H9 (cell line): ENCODE measurements at regions not wholly inside any gene's neighbourhood (a gene's known extent, or its start where the extent isn't known, plus 50 kb on each side); places are given as distances from the start of the nearest gene placed in this dataset.

ENCODE experiments used
- DNase-seq: peaks from one replicate; pipeline ENCODE4 v3.0.0-alpha.2; 2017
- H2AFZ ChIP-seq: one replicate; pipeline ENCODE4 v1.6.1; 2013; ENCODE audit warnings: mild to moderate bottlenecking, low read length, control low read depth, moderate library complexity
- H2AK5ac ChIP-seq: 2 replicates; pipeline ENCODE4 v1.6.1; 2013; ENCODE audit warnings: low read length, control low read depth, mixed read lengths; ENCODE audit not compliant: insufficient read length
- H2BK120ac ChIP-seq: one replicate; pipeline ENCODE4 v1.6.1; 2013; ENCODE audit warnings: low read depth, mild to moderate bottlenecking, low read length, control low read depth, inconsistent platforms; ENCODE audit not compliant: poor library complexity, severe bottlenecking
- H2BK12ac ChIP-seq: 2 replicates; pipeline ENCODE4 v1.6.1; 2013; ENCODE audit warnings: low read length, control low read depth, mixed read lengths, low read depth; ENCODE audit not compliant: insufficient read length
- H2BK15ac ChIP-seq: 2 replicates; pipeline ENCODE4 v1.6.1; 2013; ENCODE audit warnings: low read depth, low read length, control low read depth
- H2BK20ac ChIP-seq: one replicate; pipeline ENCODE4 v1.6.1; 2013; ENCODE audit warnings: low read depth, mild to moderate bottlenecking, low read length, control low read depth, inconsistent platforms; ENCODE audit not compliant: poor library complexity, severe bottlenecking
- H2BK5ac ChIP-seq: 2 replicates; pipeline ENCODE4 v1.6.1; 2013; ENCODE audit warnings: low read length, control low read depth, mixed read lengths; ENCODE audit not compliant: insufficient read length
- H3K14ac ChIP-seq: 2 replicates; pipeline ENCODE4 v1.6.1; 2013; ENCODE audit warnings: low read length, control low read depth; ENCODE audit not compliant: insufficient read depth
- H3K18ac ChIP-seq: 2 replicates; pipeline ENCODE4 v1.6.1; 2013; ENCODE audit warnings: low read depth, mild to moderate bottlenecking, mixed read lengths, low read length, control low read depth; ENCODE audit not compliant: insufficient read length
- H3K23ac ChIP-seq: 2 replicates; pipeline ENCODE4 v1.6.1; 2013; ENCODE audit warnings: low read length, control low read depth, mixed read lengths, low read depth; ENCODE audit not compliant: insufficient read length
- H3K23me2 ChIP-seq: 2 replicates; pipeline ENCODE4 v1.6.1; 2013; ENCODE audit warnings: low read depth, mild to moderate bottlenecking, mixed read lengths, low read length, control low read depth; ENCODE audit not compliant: insufficient read length, poor library complexity, severe bottlenecking
- H3K27ac ChIP-seq: 2 replicates; pipeline ENCODE4 v1.5.1; 2013; ENCODE audit warnings: low read length, control low read depth, mixed read lengths, low read depth; ENCODE audit not compliant: insufficient read length
- H3K27me3 ChIP-seq: 2 replicates; pipeline ENCODE4 v1.6.1; 2013; ENCODE audit warnings: low read length, control low read depth, inconsistent platforms; ENCODE audit not compliant: insufficient read depth
- H3K4ac ChIP-seq: 2 replicates; pipeline ENCODE4 v1.6.1; 2013; ENCODE audit warnings: low read depth, mild to moderate bottlenecking, control low read depth, inconsistent platforms, low read length, moderate library complexity
- H3K4me1 ChIP-seq: 2 replicates; pipeline ENCODE4 v1.6.1; 2013; ENCODE audit warnings: low read length, control low read depth, inconsistent platforms; ENCODE audit not compliant: insufficient read depth
- H3K4me2 ChIP-seq: 2 replicates; pipeline ENCODE4 v1.6.1; 2013; ENCODE audit warnings: low read length, control low read depth, mixed read lengths; ENCODE audit not compliant: insufficient read length, insufficient read depth
- H3K56ac ChIP-seq: 2 replicates; pipeline ENCODE4 v1.6.1; 2013; ENCODE audit warnings: low read depth, mild to moderate bottlenecking, mixed read lengths, low read length, control low read depth; ENCODE audit not compliant: insufficient read length
- H3K79me1 ChIP-seq: 2 replicates; pipeline ENCODE4 v1.6.1; 2013; ENCODE audit warnings: low read depth, mild to moderate bottlenecking, moderate library complexity, low read length, control low read depth, inconsistent platforms; ENCODE audit not compliant: insufficient read depth, poor library complexity, severe bottlenecking
- H3K79me2 ChIP-seq: 2 replicates; pipeline ENCODE4 v1.6.1; 2013; ENCODE audit warnings: low read length, control low read depth, inconsistent platforms; ENCODE audit not compliant: insufficient read depth
- H3K9ac ChIP-seq: 2 replicates; pipeline ENCODE4 v1.6.1; 2013; ENCODE audit warnings: low read length, control low read depth, mixed read lengths; ENCODE audit not compliant: insufficient read length; ENCODE audit errors: extremely low read depth
- H3K9me3 ChIP-seq: one replicate; pipeline ENCODE4 v1.6.1; 2013; ENCODE audit warnings: low read depth, low read length, inconsistent platforms; ENCODE audit not compliant: control insufficient read depth
- H3T11ph ChIP-seq: one replicate; pipeline ENCODE4 v1.6.1; 2013; ENCODE audit warnings: mild to moderate bottlenecking, low read length, control low read depth, inconsistent platforms
- H4K20me1 ChIP-seq: one replicate; pipeline ENCODE4 v1.6.1; 2013; ENCODE audit not compliant: control insufficient read depth, insufficient read length, insufficient read depth
- H4K5ac ChIP-seq: 2 replicates; pipeline ENCODE4 v1.6.1; 2013; ENCODE audit warnings: low read depth, mild to moderate bottlenecking, mixed read lengths, low read length, control low read depth; ENCODE audit not compliant: insufficient read length
- H4K8ac ChIP-seq: replicated peaks from 2 replicates; pipeline ENCODE4 v1.6.1; 2013; ENCODE audit warnings: low read length, control low read depth, mixed read lengths, low read depth; ENCODE audit not compliant: insufficient read length
- H4K91ac ChIP-seq: 2 replicates; pipeline ENCODE4 v1.6.1; 2013; ENCODE audit warnings: low read depth, mild to moderate bottlenecking, moderate library complexity, mixed read lengths, low read length, control low read depth; ENCODE audit not compliant: insufficient read length
- H3K27ac Mint-ChIP-seq, 3 experiments: 2 replicates in 2 of 3; 3 replicates in 1 of 3; pipeline ENCODE4 v1.8.0; 2020 to 2021; ENCODE audit warnings: mixed read lengths in 3 of 3, mild to moderate bottlenecking in 1 of 3, moderate library complexity in 1 of 3
- H3K27me3 Mint-ChIP-seq: 2 replicates; pipeline ENCODE4 v1.8.0; 2021; ENCODE audit warnings: low read depth, mild to moderate bottlenecking, moderate library complexity, mixed read lengths
- H3K36me3 Mint-ChIP-seq, 3 experiments: 2 replicates in 2 of 3; 3 replicates in 1 of 3; pipeline ENCODE4 v1.8.0; 2020 to 2021; ENCODE audit warnings: low read depth in 3 of 3, mixed read lengths in 3 of 3; ENCODE audit not compliant: insufficient read depth in 1 of 3
- H3K4me1 Mint-ChIP-seq, 2 experiments: 2 replicates each; pipeline ENCODE4 v1.8.0; 2020; ENCODE audit warnings: mixed read lengths in 2 of 2
- H3K4me3 Mint-ChIP-seq, 2 experiments: 2 replicates in 1 of 2; 3 replicates in 1 of 2; pipeline ENCODE4 v1.8.0; 2020 to 2021; ENCODE audit warnings: mild to moderate bottlenecking in 2 of 2, mixed read lengths in 2 of 2, moderate library complexity in 1 of 2
- H3K9me3 Mint-ChIP-seq, 2 experiments: 2 replicates in 1 of 2; 3 replicates in 1 of 2; pipeline ENCODE4 v1.8.0; 2020; ENCODE audit warnings: mild to moderate bottlenecking in 2 of 2, mixed read lengths in 2 of 2, moderate library complexity in 1 of 2
- WGBS: extraction: QIAGEN DNeasy Blood & Tissue Kit; methylation state at CpG from one replicate; pipeline ENCODE4 v1.1.7; 2013; ENCODE audit warnings: missing lambda C conversion rate, low lambda C conversion rate, mixed read lengths; ENCODE audit not compliant: insufficient read length; ENCODE audit errors: extremely low coverage; 5-methylcytosine and 5-hydroxymethylcytosine counted together
- TF ChIP-seq, protein P1 (sequence below): fragments of 200-600 bp; sonication (generic); conservative IDR thresholded peaks from 3 replicates; pipeline ENCODE4 v1.8.0; 2021; ENCODE audit warnings: antibody characterized with exemption, mild to moderate bottlenecking

DNA sequence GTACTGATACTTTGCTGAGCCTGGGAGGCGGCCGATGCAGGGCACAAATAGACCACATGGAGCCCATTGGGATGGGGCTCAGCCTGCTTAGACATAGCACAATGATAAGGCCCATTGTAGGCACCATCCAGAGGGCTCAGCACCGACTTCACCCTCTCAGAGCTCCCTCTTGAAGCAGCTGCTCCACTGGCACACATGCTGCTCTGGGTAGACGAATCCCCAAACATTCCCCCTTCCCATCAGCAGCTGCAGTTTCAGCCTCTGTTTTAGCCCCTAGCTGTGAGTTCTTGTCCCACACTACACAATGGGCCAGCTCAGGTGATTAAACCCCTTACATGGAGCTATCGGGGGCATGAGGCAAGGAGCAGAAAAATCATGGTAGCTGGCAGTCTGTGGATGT lies 174.1 kb downstream of the RGS9 start:
- TF ChIP-seq, protein P1, sequence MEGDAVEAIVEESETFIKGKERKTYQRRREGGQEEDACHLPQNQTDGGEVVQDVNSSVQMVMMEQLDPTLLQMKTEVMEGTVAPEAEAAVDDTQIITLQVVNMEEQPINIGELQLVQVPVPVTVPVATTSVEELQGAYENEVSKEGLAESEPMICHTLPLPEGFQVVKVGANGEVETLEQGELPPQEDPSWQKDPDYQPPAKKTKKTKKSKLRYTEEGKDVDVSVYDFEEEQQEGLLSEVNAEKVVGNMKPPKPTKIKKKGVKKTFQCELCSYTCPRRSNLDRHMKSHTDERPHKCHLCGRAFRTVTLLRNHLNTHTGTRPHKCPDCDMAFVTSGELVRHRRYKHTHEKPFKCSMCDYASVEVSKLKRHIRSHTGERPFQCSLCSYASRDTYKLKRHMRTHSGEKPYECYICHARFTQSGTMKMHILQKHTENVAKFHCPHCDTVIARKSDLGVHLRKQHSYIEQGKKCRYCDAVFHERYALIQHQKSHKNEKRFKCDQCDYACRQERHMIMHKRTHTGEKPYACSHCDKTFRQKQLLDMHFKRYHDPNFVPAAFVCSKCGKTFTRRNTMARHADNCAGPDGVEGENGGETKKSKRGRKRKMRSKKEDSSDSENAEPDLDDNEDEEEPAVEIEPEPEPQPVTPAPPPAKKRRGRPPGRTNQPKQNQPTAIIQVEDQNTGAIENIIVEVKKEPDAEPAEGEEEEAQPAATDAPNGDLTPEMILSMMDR = no peak
- Histone ChIP-seq H3K4me1 (peaks cover 8% of the 10 kb centered on the region; the same call in 1 of the 2 replicates), H3K23ac (no peak overlapping the region), H2BK5ac (no peak overlapping the region), H3K18ac (no peak overlapping the region), H4K8ac (no peak overlapping the region), H3T11ph (no peak overlapping the region), H3K27ac (no peak overlapping the region), H4K91ac (no peak overlapping the region), H4K20me1 (no peaks in the 10 kb centered on the region), H3K79me1 (no peaks in the 10 kb centered on the region), H2BK12ac (no peak overlapping the region), H2BK15ac (no peak overlapping the region), H3K27me3 (no peaks in the 10 kb centered on the region), H3K9me3 (no peaks in the 10 kb centered on the region), H3K4ac (no peak overlapping the region), H2AK5ac (no peak overlapping the region), H3K14ac (no peak overlapping the region), H4K5ac (no peak overlapping the region), H3K56ac (no peak overlapping the region), H3K79me2 (no peaks in the 10 kb centered on the region), H2BK120ac (no peak overlapping the region), H3K9ac (no peak overlapping the region), H2AFZ (no peak overlapping the region), H2BK20ac (no peak overlapping the region), H3K4me2 (no peak overlapping the region), H3K23me2 (no peaks in the 10 kb centered on the region)
- no peaks in the 10 kb centered on the region for H3K36me3 Mint-ChIP-seq
- WGBS = no CpG with 5 or more reads among the region's 5 CpGs
- H3K4me1 Mint-ChIP-seq = peaks cover 12 to 21% of the 10 kb centered on the region in 2 experiments
- no peak overlapping the region for H3K4me3 Mint-ChIP-seq
- no peaks in the 10 kb centered on the region; a peak in 2 of 5 replicates for H3K9me3 Mint-ChIP-seq
- DNase-seq = no peak
- H3K27me3 Mint-ChIP-seq = no peaks in the 10 kb centered on the region; the same call in 1 of the 2 replicates
- no peak overlapping the region for H3K27ac Mint-ChIP-seq
